SK-N-SH (cell line): ENCODE measurements at regions not wholly inside any gene's neighbourhood (a gene's known extent, or its start where the extent isn't known, plus 50 kb on each side); places are given as distances from the start of the nearest gene placed in this dataset.
"Not testable (repeated sequence)": the region's sequence is repeated elsewhere in the genome, so short reads cannot be mapped to it uniquely, and the experiment has no call there.

ENCODE experiments used
- CTCF ChIA-PET: fragments of 300-600, 350-600 bp; formaldehyde crosslinking; extraction: SDS; loops from one replicate; lab custom pipeline; 2021; lab: Yijun Ruan, JAX
- POLR2A ChIA-PET: fragments of 350-600 bp; sonication (Branson Sonifier 250); formaldehyde crosslinking; extraction: SDS; loops from one replicate; lab custom pipeline; 2020; ENCODE audit warnings: antibody characterized with exemption, inconsistent platforms; lab: Yijun Ruan, JAX
- DNase-seq: peaks from one replicate; pipeline ENCODE4 v3.0.0; 2012
- H2AFZ ChIP-seq: fragments of 200-600 bp; sonication (generic); 2 replicates; pipeline ENCODE4 v1.8.1; 2016; ENCODE audit warnings: antibody characterized with exemption, mild to moderate bottlenecking, low read depth
- H3F3A ChIP-seq: fragments of 200-600 bp; sonication (generic); replicated peaks from 2 replicates; pipeline ENCODE3; 2016; ENCODE audit warnings: antibody characterized with exemption, mild to moderate bottlenecking; ENCODE audit not compliant: insufficient read depth
- H3K27ac ChIP-seq, 2 experiments: fragments of 200-500 bp in 1 of 2; fragments of 200-600 bp in 1 of 2; sonication (Bioruptor generic) in 1 of 2; sonication (generic), shearing (Covaris generic) in 1 of 2; 2 replicates each; pipeline versions ENCODE4 v1.5.1 to v1.6.1; 2014 to 2016; ENCODE audit warnings: low read depth in 2 of 2, inconsistent platforms in 1 of 2, low read length in 1 of 2, mild to moderate bottlenecking in 1 of 2, mixed read lengths in 1 of 2
- H3K27me3 ChIP-seq: fragments of 200-600 bp; sonication (generic), shearing (Covaris generic); 2 replicates; pipeline ENCODE4 v1.6.1; 2016; ENCODE audit warnings: mixed run types; ENCODE audit not compliant: insufficient read depth
- H3K36me3 ChIP-seq, 2 experiments: fragments of 200-500 bp in 1 of 2; fragments of 200-600 bp in 1 of 2; sonication (Bioruptor generic) in 1 of 2; sonication (generic) in 1 of 2; replicated peaks in 1 of 2; 2 replicates each; pipeline versions ENCODE3 to v1.5.1; 2014 to 2016; ENCODE audit warnings: low read length in 1 of 2, mild to moderate bottlenecking in 1 of 2; ENCODE audit not compliant: insufficient read depth in 2 of 2, control insufficient read depth in 1 of 2
- H3K4me1 ChIP-seq, 2 experiments: fragments of 200-500 bp in 1 of 2; fragments of 200-600 bp in 1 of 2; sonication (Bioruptor generic) in 1 of 2; sonication (generic), shearing (Covaris generic) in 1 of 2; 2 replicates each; pipeline versions ENCODE4 v1.5.1 to v1.6.1; 2014 to 2016; ENCODE audit warnings: low read depth in 1 of 2, low read length in 1 of 2, mixed run types in 1 of 2; ENCODE audit not compliant: insufficient read depth in 2 of 2, control insufficient read depth in 1 of 2
- H3K4me2 ChIP-seq: fragments of 200-600 bp; sonication (generic), shearing (Covaris generic); 2 replicates; pipeline ENCODE4 v1.6.1; 2017; ENCODE audit warnings: mixed run types
- H3K4me3 ChIP-seq, 2 experiments: fragments of 200-500 bp in 1 of 2; fragments of 200-600 bp in 1 of 2; sonication (Bioruptor generic) in 1 of 2; sonication (generic), shearing (Covaris generic) in 1 of 2; 2 replicates each; pipeline versions ENCODE4 v1.5.1 to v1.8.1; 2014 to 2016; ENCODE audit warnings: low read depth in 2 of 2, inconsistent platforms in 1 of 2, low read length in 1 of 2, mild to moderate bottlenecking in 1 of 2, mixed read lengths in 1 of 2, moderate library complexity in 1 of 2
- H3K79me2 ChIP-seq: fragments of 200-600 bp; sonication (generic); 2 replicates; pipeline ENCODE4 v1.8.1; 2017; ENCODE audit warnings: mild to moderate bottlenecking; ENCODE audit not compliant: insufficient read depth
- H3K9ac ChIP-seq: fragments of 200-600 bp; sonication (generic); 2 replicates; pipeline ENCODE4 v1.6.1; 2017; ENCODE audit warnings: mixed run types
- H3K9me2 ChIP-seq: fragments of 200-600 bp; sonication (generic); 2 replicates; pipeline ENCODE4 v1.6.1; 2017; ENCODE audit warnings: mixed run types
- H3K9me3 ChIP-seq: fragments of 200-600 bp; sonication (generic); 2 replicates; pipeline ENCODE4 v1.6.1; 2017; ENCODE audit warnings: mixed run types, mild to moderate bottlenecking, moderate library complexity
- H4K20me1 ChIP-seq: fragments of 200-600 bp; sonication (generic); 2 replicates; pipeline ENCODE4 v1.6.1; 2017; ENCODE audit warnings: mild to moderate bottlenecking, mixed run types; ENCODE audit not compliant: insufficient read depth
- WGBS: methylation state at CpG from one replicate; pipeline ENCODE4 v1.1.6; 2017; ENCODE audit warnings: low lambda C conversion rate; 5-methylcytosine and 5-hydroxymethylcytosine counted together

- DNase-seq, H4K20me1 ChIP-seq, H3K9me3 ChIP-seq, H3K79me2 ChIP-seq, POLR2A ChIA-PET, CTCF ChIA-PET, H3K9me2 ChIP-seq, H3K4me1 ChIP-seq, H3K27ac ChIP-seq, H3K27me3 ChIP-seq, H3K36me3 ChIP-seq, H3K9ac ChIP-seq, H3F3A ChIP-seq: not testable (repeated sequence)
- 13% methylated on average over 15 of the region's 15 CpGs for WGBS
- H2AFZ ChIP-seq = peak overlapping the region; percentile 20; the same call in 1 of the 2 replicates
- peak overlapping the region; percentile 33 to 59; a peak in 3 of 4 replicates for H3K4me3 ChIP-seq
- H3K4me2 ChIP-seq = peak overlapping the region; percentile 66
Observed at GRCh38 chr2:161500892-161501610, 85.0 kb downstream of the TBR1 start.

- H3K9me2 ChIP-seq, DNase-seq, H3K36me3 ChIP-seq, POLR2A ChIA-PET, H4K20me1 ChIP-seq, H3K4me1 ChIP-seq, H3F3A ChIP-seq, H3K4me2 ChIP-seq, H3K9me3 ChIP-seq, H3K27ac ChIP-seq, H3K4me3 ChIP-seq, CTCF ChIA-PET, H3K27me3 ChIP-seq, H3K79me2 ChIP-seq, H3K9ac ChIP-seq, H2AFZ ChIP-seq: not testable (repeated sequence)
- 6% methylated on average over 6 of the region's 6 CpGs for WGBS
Observed at GRCh38 chr2:161502279-161502678, 86.2 kb downstream of the TBR1 start.

GRCh38 chr2:161504628-161505289 lies 88.7 kb downstream of the TBR1 start:
- H3K79me2 ChIP-seq, CTCF ChIA-PET, H4K20me1 ChIP-seq, H2AFZ ChIP-seq, H3K9me2 ChIP-seq, H3K9ac ChIP-seq, POLR2A ChIA-PET, H3K9me3 ChIP-seq, DNase-seq, H3F3A ChIP-seq, H3K27ac ChIP-seq, H3K4me2 ChIP-seq, H3K27me3 ChIP-seq, H3K4me1 ChIP-seq, H3K4me3 ChIP-seq, H3K36me3 ChIP-seq: not testable (repeated sequence)
- 33% methylated on average over 9 of the region's 9 CpGs for WGBS

- DNase-seq, H2AFZ ChIP-seq, H3K4me2 ChIP-seq, H3K79me2 ChIP-seq, POLR2A ChIA-PET, H3F3A ChIP-seq, H4K20me1 ChIP-seq, CTCF ChIA-PET, H3K36me3 ChIP-seq, H3K9me2 ChIP-seq, H3K9me3 ChIP-seq, H3K4me1 ChIP-seq, H3K27me3 ChIP-seq, H3K27ac ChIP-seq, H3K4me3 ChIP-seq, H3K9ac ChIP-seq: not testable (repeated sequence)
- WGBS = 31% methylated on average over 7 of the region's 7 CpGs
Observed at GRCh38 chr2:161505466-161505865, 89.4 kb downstream of the TBR1 start.

GRCh38 chr2:161513295-161514032 lies 97.4 kb downstream of the TBR1 start:
- POLR2A ChIA-PET, H3K27me3 ChIP-seq, H3K27ac ChIP-seq, H3K9me2 ChIP-seq, DNase-seq, H4K20me1 ChIP-seq, H3K4me2 ChIP-seq, H3F3A ChIP-seq, H3K4me3 ChIP-seq, CTCF ChIA-PET, H2AFZ ChIP-seq, H3K79me2 ChIP-seq, H3K9me3 ChIP-seq, H3K4me1 ChIP-seq, H3K9ac ChIP-seq, H3K36me3 ChIP-seq: not testable (repeated sequence)
- 5% methylated on average over 10 of the region's 10 CpGs for WGBS
